K562 (cell line): ENCODE measurements at regions not wholly inside any gene's neighbourhood (a gene's known extent, or its start where the extent isn't known, plus 50 kb on each side); places are given as distances from the start of the nearest gene placed in this dataset.
"Not testable (repeated sequence)": the region's sequence is repeated elsewhere in the genome, so short reads cannot be mapped to it uniquely, and the experiment has no call there.

ENCODE experiments used
- ATAC-seq: fragments of 200-7000 bp; cut with Tn5 transposase; 3 replicates; pipeline ENCODE4 v1.9.1; 2020; ENCODE audit warnings: moderate library complexity
- BruUV-seq: library from RNA; stranded (reverse); fragments of 400-500 nt; replicated peaks from 2 replicates; lab custom pipeline; 2021; lab: Mats Ljungman, UMichigan
- CTCF ChIA-PET: fragments of 300-600 bp; formaldehyde crosslinking; extraction: SDS; loops from one replicate; lab custom pipeline; 2021; ENCODE audit warnings: low intra/inter-chr PET ratio; lab: Yijun Ruan, JAX
- POLR2A ChIA-PET: fragments of 300-600, 350-650 bp; sonication (Branson Sonifier 250); formaldehyde crosslinking; extraction: SDS; loops from one replicate; lab custom pipeline; 2021; ENCODE audit warnings: antibody characterized with exemption, inconsistent platforms; lab: Yijun Ruan, JAX
- DNase-seq, 4 experiments: peaks; one replicate each; pipeline versions ENCODE4 v3.0.0 to v3.0.0-alpha.2; 2011 to 2018; ENCODE audit warnings: low spot score in 3 of 4, mixed read lengths in 3 of 4; ENCODE audit errors: extremely low read depth in 1 of 4
- FAIRE-seq: peaks from 2 replicates; lab custom pipeline; 2011; peaks lifted over from hg19 to GRCh38; lab: Jason Lieb, UNC
- H2AFZ ChIP-seq: 2 replicates; pipeline ENCODE4 v1.6.0; 2011; ENCODE audit warnings: low read depth, low read length, control low read depth, inconsistent platforms
- H3K27ac ChIP-seq: fragments of 200-600 bp; 3 replicates; pipeline ENCODE4 v1.8.0; 2011; ENCODE audit warnings: low read depth, mild to moderate bottlenecking, control low read depth, inconsistent platforms, low read length, moderate library complexity, mixed read lengths; ENCODE audit errors: extremely low read depth
- H3K27me3 ChIP-seq, 2 experiments: fragments of 300-600 bp in 1 of 2; 2 replicates in 1 of 2; 3 replicates in 1 of 2; pipeline versions ENCODE4 v1.6.0 to v1.8.0; 2011; ENCODE audit warnings: inconsistent platforms in 2 of 2, low read length in 2 of 2, mild to moderate bottlenecking in 1 of 2, mixed read lengths in 1 of 2, moderate library complexity in 1 of 2; ENCODE audit not compliant: control insufficient read depth in 2 of 2, insufficient read depth in 2 of 2
- H3K36me3 ChIP-seq: fragments of 300-600 bp; 3 replicates; pipeline ENCODE4 v1.8.0; 2011; ENCODE audit warnings: mild to moderate bottlenecking, low read length, inconsistent platforms; ENCODE audit not compliant: control insufficient read depth, insufficient read depth
- H3K4me1 ChIP-seq, 2 experiments: fragments of 200-600 bp in 1 of 2; replicated peaks in 1 of 2; 2 replicates in 1 of 2; 3 replicates in 1 of 2; pipeline versions ENCODE4 v1.5.1 to v1.8.0; 2011; ENCODE audit warnings: inconsistent platforms in 2 of 2, low read length in 2 of 2, mild to moderate bottlenecking in 1 of 2, mixed read lengths in 1 of 2, moderate library complexity in 1 of 2; ENCODE audit not compliant: control insufficient read depth in 2 of 2, insufficient read depth in 2 of 2
- H3K4me2 ChIP-seq: 2 replicates; pipeline ENCODE4 v1.6.1; 2011; ENCODE audit warnings: low read length, control low read depth, inconsistent platforms, mixed read lengths; ENCODE audit not compliant: insufficient read depth
- H3K4me3 ChIP-seq: fragments of 200-600 bp; sonication (generic), shearing (Covaris generic); 2 replicates; pipeline ENCODE4 v1.5.1; 2016; ENCODE audit warnings: control low read depth, inconsistent platforms
- H3K79me2 ChIP-seq: fragments of 200-600 bp; 3 replicates; pipeline ENCODE4 v1.8.0; 2011; ENCODE audit warnings: low read length, inconsistent platforms; ENCODE audit not compliant: control insufficient read depth, insufficient read depth
- H3K9ac ChIP-seq, 2 experiments: 2 replicates each; pipeline versions ENCODE4 v1.6.0 to v1.6.1; 2011; ENCODE audit warnings: low read depth in 2 of 2, low read length in 2 of 2, control low read depth in 1 of 2, inconsistent platforms in 1 of 2, mild to moderate bottlenecking in 1 of 2, mixed read lengths in 1 of 2; ENCODE audit not compliant: insufficient read depth in 1 of 2
- H3K9me1 ChIP-seq: one replicate; pipeline ENCODE4 v1.6.0; 2011; ENCODE audit warnings: inconsistent platforms, mild to moderate bottlenecking, low read length, moderate library complexity; ENCODE audit not compliant: control insufficient read depth, insufficient read depth
- H3K9me3 ChIP-seq: replicated peaks from 2 replicates; pipeline ENCODE4 v1.5.1; 2011; ENCODE audit warnings: low read depth, low read length, inconsistent platforms; ENCODE audit not compliant: control insufficient read depth, insufficient read depth
- H4K20me1 ChIP-seq: replicated peaks from 2 replicates; pipeline ENCODE4 v1.6.1; 2011; ENCODE audit warnings: low read length, inconsistent platforms, mixed read lengths; ENCODE audit not compliant: control insufficient read depth, insufficient read depth
- WGBS: fragments of 100-300 bp; shearing (Covaris generic); methylation state at CpG from one replicate; pipeline ENCODE4 v1.1.6; 2016; ENCODE audit warnings: low coverage, mixed read lengths; ENCODE audit not compliant: insufficient coverage; ENCODE audit errors: missing lambda C conversion rate; 5-methylcytosine and 5-hydroxymethylcytosine counted together
- in situ Hi-C: fragments of 300-500 bp; cut with MboI; formaldehyde crosslinking; loops from 4 replicates; pipeline ENCODE4 v1.15.0; 2018; ENCODE audit warnings: inconsistent platforms, mixed read lengths
- intact Hi-C: fragments of 100-400 bp; cut with micrococcal nuclease; formaldehyde crosslinking; loops from 2 replicates; pipeline ENCODE4 v1.14.2; 2022

DNA sequence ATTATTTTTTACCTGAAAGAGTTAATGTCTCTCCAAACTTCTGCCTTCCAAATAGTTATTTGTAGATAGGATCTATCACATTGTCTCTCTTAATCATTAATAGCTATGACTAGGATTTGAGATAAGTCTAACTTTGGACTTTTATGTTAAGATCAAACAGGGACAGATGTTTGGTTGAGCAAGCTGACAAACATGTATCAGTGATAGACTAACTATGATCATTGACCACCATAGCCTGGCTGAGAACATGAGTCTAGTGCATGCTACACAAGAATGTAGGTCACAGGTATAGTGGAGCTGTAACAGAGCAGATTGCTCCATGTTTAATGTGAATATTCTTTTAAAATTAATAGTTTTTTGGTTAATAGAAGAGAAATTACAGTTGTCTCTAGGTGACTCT is 52.0 kb downstream of the SYT15B start:
- intact Hi-C loops, H3K9ac ChIP-seq, H3K27me3 ChIP-seq, DNase-seq, H3K4me1 ChIP-seq, FAIRE-seq, H4K20me1 ChIP-seq, H3K79me2 ChIP-seq, CTCF ChIA-PET, H3K36me3 ChIP-seq, H3K9me3 ChIP-seq, H3K4me3 ChIP-seq, ATAC-seq, in situ Hi-C loops, H3K9me1 ChIP-seq, BruUV-seq, H3K4me2 ChIP-seq, H2AFZ ChIP-seq, POLR2A ChIA-PET, H3K27ac ChIP-seq: not testable (repeated sequence)

DNA sequence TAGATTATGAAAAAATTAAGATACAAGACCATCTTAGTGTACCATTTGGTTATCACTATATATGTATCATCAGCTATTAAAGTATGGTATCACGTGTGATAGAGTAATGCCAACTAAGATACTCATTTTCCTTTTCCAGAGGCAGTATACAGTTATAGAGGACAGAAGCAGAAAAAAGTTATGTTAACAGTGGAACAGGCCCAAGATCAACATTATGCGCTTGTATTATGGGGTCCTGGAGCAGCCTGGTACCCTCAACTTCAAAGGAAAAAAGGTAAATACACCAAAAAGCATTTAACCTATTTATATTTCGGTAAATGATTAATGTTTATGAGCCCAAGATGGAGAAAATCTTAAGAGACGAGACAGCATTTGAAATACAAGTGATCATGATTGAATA is 52.9 kb downstream of the SYT15B start:
- in situ Hi-C loops, DNase-seq, FAIRE-seq, H2AFZ ChIP-seq, POLR2A ChIA-PET, intact Hi-C loops, H4K20me1 ChIP-seq, CTCF ChIA-PET, H3K9me3 ChIP-seq, H3K9me1 ChIP-seq, ATAC-seq, H3K9ac ChIP-seq, BruUV-seq, H3K36me3 ChIP-seq, H3K27ac ChIP-seq, H3K79me2 ChIP-seq, H3K27me3 ChIP-seq, H3K4me3 ChIP-seq, H3K4me2 ChIP-seq, H3K4me1 ChIP-seq: not testable (repeated sequence)
- WGBS, result no CpG with 5 or more reads among the region's 4 CpGs
